HG03565 (cell line): ENCODE measurements at regions not wholly inside any gene's neighbourhood (a gene's known extent, or its start where the extent isn't known, plus 50 kb on each side); places are given as distances from the start of the nearest gene placed in this dataset.
"Not testable (repeated sequence)": the region's sequence is repeated elsewhere in the genome, so short reads cannot be mapped to it uniquely, and the experiment has no call there.

Experiments
- ATAC-seq: cut with Tn5 transposase; IDR thresholded peaks from one replicate; pipeline ENCODE4 v1.9.1; 2021; ENCODE audit warnings: mild to moderate bottlenecking, moderate library complexity; ENCODE audit not compliant: unreplicated experiment

DNA sequence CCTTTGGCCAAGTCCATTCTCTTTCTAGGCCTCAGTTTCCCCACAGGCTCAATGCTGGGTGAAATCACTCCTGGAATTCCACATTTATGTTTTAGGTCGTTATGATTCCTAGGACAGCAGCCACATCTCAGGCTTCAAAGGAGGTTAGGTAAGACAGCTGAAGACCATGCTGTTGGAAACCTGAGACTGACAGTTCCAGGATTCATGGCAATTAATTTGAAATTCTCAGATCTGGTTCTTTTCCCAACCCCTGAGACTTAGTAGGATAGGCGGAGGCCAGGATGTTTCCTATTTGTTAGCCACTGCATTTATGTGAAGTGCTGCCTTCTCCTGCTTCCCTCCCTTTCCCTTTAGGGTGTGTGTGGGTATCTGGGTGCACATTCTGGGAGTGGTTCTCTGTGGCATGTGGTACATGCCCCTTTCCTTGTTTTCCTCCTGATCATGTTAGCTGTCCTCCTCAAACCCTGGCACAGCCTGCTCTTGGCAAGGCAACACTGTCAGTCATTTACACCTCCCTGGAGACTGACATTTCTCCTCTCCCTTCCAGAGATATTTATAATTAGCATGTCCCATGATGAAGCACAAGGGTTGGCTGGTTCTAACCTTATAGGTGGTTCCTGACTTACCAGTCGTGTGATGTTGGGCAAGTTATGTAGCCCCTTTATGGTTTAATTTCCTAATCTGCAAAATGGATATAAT lies 91.4 kb upstream of the SALL1 start:
- no peak for ATAC-seq

GRCh38 chr16:51239196-51239595 lies 88.1 kb upstream of the SALL1 start:
- ATAC-seq, result no peak

- ATAC-seq, result no peak
Observed at GRCh38 chr16:51237861-51238378, 86.8 kb upstream of the SALL1 start.

DNA sequence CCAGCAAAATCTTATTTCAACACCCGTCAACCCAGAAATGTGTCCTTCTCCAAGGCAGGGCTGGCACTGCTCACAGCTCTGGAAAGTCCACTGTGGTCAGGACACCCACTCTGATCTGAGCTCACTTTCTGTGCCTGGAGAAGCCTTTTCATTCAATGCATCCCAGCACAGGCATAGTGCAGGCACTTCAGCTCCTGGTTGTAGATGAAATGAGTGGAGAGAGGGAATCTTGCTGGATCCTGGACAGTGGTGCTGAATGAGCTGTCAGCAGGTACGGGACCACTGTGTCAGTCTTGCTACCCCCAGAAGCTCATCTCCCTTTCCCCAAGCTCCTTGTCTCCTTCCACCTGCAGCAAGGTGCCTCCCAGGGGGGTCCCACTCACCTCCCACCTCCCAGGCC lies 86.1 kb upstream of the SALL1 start:
- ATAC-seq, result no peak

- ATAC-seq, result no peak
Observed at GRCh38 chr16:51236583-51236982, 85.5 kb upstream of the SALL1 start.

DNA sequence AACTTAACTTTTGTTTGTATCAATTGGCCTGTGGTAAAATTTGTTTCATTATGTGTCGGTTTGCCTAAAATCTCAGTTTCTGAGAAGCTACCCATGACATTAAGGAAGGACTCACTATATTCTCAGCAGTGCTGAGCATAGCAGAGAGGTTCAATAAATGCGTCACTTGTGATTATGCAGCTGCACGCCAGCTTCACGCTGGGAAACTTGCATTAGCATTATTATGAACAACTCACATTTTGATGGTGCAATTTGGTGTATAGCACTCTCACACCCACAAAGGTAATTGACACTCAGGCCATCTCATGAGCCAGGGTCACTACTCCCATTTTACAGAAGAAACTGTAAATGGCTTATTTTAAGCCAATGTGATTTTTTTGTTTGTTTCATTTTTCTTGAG lies 80.6 kb upstream of the SALL1 start:
- ATAC-seq, result no peak

DNA sequence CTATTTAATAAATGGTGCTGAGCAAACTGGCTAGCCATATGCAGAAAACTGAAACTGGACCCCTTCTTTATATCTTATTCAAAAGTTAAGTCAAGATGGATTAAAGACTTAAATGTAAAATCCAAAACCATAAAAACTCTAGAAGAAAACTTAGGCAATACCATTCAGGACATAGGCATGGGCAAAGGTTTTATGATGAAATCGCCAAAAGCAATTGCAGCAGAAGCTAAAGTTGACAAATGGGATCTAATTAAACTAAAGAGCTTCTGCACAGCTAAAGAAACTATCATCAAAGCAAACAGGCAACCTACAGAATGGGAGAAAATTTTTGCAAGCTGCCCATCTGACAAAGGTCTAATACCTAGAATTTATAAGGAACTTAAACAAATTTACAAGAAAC lies 79.0 kb upstream of the SALL1 start:
- not testable (repeated sequence) for ATAC-seq

DNA sequence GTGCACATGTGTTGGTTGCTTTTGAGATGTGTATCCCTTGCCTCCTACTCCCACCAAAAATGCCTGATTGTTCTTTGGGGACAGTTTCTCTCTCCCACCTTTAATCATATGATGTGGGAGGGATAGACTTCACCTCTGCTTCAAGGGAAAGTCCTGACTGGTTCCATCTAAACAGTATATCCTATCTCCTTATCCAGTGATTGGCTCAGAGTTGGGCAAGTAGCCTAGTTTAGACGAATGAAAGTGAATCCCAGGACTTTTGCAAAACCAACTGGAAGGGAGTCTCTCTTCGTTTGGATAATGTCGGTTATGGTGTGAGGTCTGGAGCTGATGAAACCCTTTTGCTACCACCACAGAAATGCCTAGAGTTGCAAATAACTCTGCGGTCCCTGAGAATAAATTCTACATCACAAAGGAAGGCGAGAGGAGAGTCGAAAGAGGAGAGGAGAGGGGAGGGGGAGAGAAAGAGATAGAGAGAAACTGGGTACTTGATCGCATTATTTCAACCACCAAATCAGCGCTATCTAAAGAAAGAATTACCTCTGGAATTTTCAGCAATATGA lies 77.1 kb upstream of the SALL1 start:
- no peak for ATAC-seq

GRCh38 chr16:51225878-51226277 lies 74.8 kb upstream of the SALL1 start:
- no peak for ATAC-seq

DNA sequence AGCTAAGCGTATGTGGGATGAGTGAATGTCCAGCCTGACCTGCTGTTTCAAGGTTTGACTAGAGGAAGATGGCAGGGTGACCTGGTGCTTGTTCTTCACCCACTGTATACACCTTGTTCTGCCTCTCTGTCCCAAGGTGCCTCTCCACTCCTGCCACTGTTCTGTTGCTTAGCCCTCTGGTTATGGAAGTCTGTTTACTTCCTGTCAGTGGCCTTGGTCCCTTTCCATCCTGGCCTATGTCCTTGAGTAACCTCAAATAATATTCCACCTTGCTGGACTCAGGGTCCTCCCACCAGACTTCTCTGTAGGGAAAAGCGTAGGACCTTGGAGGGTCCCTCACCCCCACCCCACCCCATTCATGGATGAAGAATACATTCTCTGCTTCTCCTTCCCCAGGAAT lies 73.2 kb upstream of the SALL1 start:
- no peak for ATAC-seq

DNA sequence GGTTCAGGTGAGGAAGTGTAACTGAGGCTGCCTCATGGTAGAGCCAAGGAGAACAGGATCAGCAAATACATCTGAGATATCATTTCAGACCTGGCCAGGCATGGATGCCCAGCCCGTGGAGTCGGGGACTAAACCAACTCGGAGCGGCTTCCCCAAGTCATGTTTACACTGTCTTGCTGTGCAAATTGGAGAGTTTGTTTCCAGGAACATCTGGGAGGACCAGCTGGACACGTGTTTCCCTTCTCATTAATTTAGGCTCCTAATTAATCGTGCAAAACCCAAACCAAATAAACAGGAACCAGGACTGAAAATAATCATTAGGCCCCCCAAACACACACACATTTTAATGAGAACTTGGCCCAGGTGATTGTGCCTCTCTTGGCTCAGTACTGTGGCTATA lies 70.9 kb upstream of the SALL1 start:
- ATAC-seq, result no peak

GRCh38 chr16:51211148-51211547 lies 60.1 kb upstream of the SALL1 start:
- no peak for ATAC-seq

DNA sequence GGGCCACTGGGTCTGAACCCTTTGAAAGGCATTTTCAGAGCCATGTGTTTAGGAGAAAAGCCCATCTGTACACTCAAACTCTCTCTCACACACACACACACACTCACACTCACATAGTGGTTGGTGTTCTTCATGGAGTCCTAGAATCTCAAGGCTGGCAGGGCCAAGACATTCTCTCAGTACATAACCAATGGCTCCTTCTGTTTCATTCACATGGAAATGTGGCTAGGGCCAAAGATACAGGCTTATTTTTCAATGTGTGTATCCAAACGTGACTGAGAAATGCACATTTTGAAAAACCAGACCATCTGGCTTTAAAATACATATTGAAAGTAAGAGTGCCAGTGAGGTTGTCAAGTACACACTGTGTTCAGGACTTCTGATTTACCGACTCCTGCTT lies 59.0 kb upstream of the SALL1 start:
- no peak for ATAC-seq

GRCh38 chr16:51201604-51202003 lies 50.5 kb upstream of the SALL1 start:
- no peak for ATAC-seq
